HPDE6-E6E7 (cell line): ENCODE measurements at regions not wholly inside any gene's neighbourhood (a gene's known extent, or its start where the extent isn't known, plus 50 kb on each side); places are given as distances from the start of the nearest gene placed in this dataset.

ENCODE experiments used
- DNase-seq: peaks from one replicate; pipeline ENCODE4 v3.0.0; 2011; ENCODE audit warnings: missing footprints; ENCODE audit errors: extremely low spot score

GRCh38 chr3:178255315-178255714, 280.9 kb upstream of the KCNMB2 start:
- no peak for DNase-seq

- no peak for DNase-seq
Observed at GRCh38 chr3:178257491-178257890, 278.7 kb upstream of the KCNMB2 start.

GRCh38 chr3:178258121-178258520, 278.1 kb upstream of the KCNMB2 start:
- DNase-seq: no peak

GRCh38 chr3:178259703-178260102, 276.5 kb upstream of the KCNMB2 start:
- DNase-seq: no peak

- DNase-seq: no peak
Observed at GRCh38 chr3:178260887-178261565, 275.2 kb upstream of the KCNMB2 start.

- DNase-seq: no peak
Observed at GRCh38 chr3:178263236-178263916, 272.9 kb upstream of the KCNMB2 start.

- DNase-seq: no peak
Observed at GRCh38 chr3:178267158-178267844, 268.9 kb upstream of the KCNMB2 start.

- no peak for DNase-seq
Observed at GRCh38 chr3:178270838-178271237, 265.4 kb upstream of the KCNMB2 start.

GRCh38 chr3:178271740-178272387, 264.4 kb upstream of the KCNMB2 start:
- DNase-seq: no peak

- DNase-seq: no peak
Observed at GRCh38 chr3:178272841-178273240, 263.4 kb upstream of the KCNMB2 start.

- DNase-seq: no peak
Observed at GRCh38 chr3:178274711-178275110, 261.5 kb upstream of the KCNMB2 start.

GRCh38 chr3:178275311-178275710, 260.9 kb upstream of the KCNMB2 start:
- DNase-seq: no peak

- no peak for DNase-seq
Observed at GRCh38 chr3:178275793-178276192, 260.4 kb upstream of the KCNMB2 start.

- no peak for DNase-seq
Observed at GRCh38 chr3:178277605-178278004, 258.6 kb upstream of the KCNMB2 start.

GRCh38 chr3:178283561-178283960, 252.7 kb upstream of the KCNMB2 start:
- DNase-seq: no peak

- DNase-seq: no peak
Observed at GRCh38 chr3:178284181-178284580, 252.1 kb upstream of the KCNMB2 start.

GRCh38 chr3:178288074-178288473, 248.2 kb upstream of the KCNMB2 start:
- no peak for DNase-seq

GRCh38 chr3:178289544-178290160, 246.6 kb upstream of the KCNMB2 start:
- no peak for DNase-seq

- DNase-seq: no peak
Observed at GRCh38 chr3:178291574-178292370, 244.5 kb upstream of the KCNMB2 start.

- no peak for DNase-seq
Observed at GRCh38 chr3:178295292-178295912, 240.8 kb upstream of the KCNMB2 start.

- no peak for DNase-seq
Observed at GRCh38 chr3:178297199-178297598, 239.0 kb upstream of the KCNMB2 start.
